Esophagus muscularis mucosa (tissue), 3 donors: ENCODE measurements at regions not wholly inside any gene's neighbourhood (a gene's known extent, or its start where the extent isn't known, plus 50 kb on each side); places are given as distances from the start of the nearest gene placed in this dataset.

Experiments used
- CTCF ChIP-seq, 3 experiments: fragments of 200-600 bp in 2 of 3; fragments of 450-650 bp in 1 of 3; sonication (generic) in 2 of 3; IDR thresholded peaks; one replicate each; pipeline ENCODE4 v1.5.1; 2017 to 2019; ENCODE audit warnings: antibody characterized with exemption in 3 of 3, mild to moderate bottlenecking in 2 of 3, moderate library complexity in 1 of 3
- POLR2A ChIP-seq: fragments of 450-650 bp; IDR thresholded peaks from one replicate; pipeline ENCODE4 v1.6.1; 2017; ENCODE audit warnings: antibody characterized with exemption, moderate library complexity, mild to moderate bottlenecking, low read depth
- POLR2AphosphoS5 ChIP-seq, 2 donors: sonication (generic); formaldehyde crosslinking; IDR thresholded peaks; one replicate each; pipeline ENCODE4 v1.6.1; 2017; ENCODE audit warnings: antibody characterized with exemption in 2 of 2

DNA sequence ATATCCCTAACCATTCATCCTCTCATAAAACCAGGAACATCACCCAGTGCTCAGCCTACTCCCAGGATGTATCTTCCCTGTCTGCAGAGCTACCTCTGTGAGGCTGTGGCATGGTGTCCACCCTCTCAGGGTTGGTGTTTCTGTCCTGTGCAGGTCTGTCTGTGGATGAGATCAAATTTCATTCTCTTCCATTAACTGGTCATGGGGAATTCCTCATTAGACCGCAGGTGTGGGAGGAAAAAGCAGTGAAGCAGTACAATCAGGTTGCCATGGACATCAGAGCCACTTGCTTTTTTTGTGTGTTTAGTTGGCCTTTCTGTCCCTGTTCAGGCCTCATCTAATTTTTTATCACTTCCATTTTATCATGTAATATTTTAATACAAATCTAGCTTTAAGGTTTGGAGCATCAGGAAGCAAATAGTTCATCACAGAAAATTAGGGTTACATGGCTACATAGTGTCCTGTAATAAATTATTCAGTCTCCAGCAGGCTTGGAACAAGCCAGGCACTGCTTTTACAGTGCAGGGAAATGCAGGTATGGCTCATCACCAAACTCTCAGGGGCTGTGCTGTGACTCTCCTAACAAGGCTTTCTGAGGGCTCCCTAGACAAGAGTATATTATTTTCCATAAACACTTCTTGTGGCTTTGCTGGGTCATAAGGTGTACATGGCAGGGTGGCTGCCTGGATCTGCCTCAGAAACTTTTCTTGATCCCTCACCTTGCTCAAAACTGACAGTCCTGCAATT, 594.9 kb upstream of the IGFBP3 start:
- TF ChIP-seq CTCF (IDR thresholded peaks at IDR 0.05) (no peak), POLR2AphosphoS5 (IDR thresholded peaks at IDR 0.05) (no peak), POLR2A (no peak)
